ENCODE measurements at regions not wholly inside any gene's neighbourhood (a gene's known extent, or its start where the extent isn't known, plus 50 kb on each side); places are given as distances from the start of the nearest gene placed in this dataset.

DNA sequence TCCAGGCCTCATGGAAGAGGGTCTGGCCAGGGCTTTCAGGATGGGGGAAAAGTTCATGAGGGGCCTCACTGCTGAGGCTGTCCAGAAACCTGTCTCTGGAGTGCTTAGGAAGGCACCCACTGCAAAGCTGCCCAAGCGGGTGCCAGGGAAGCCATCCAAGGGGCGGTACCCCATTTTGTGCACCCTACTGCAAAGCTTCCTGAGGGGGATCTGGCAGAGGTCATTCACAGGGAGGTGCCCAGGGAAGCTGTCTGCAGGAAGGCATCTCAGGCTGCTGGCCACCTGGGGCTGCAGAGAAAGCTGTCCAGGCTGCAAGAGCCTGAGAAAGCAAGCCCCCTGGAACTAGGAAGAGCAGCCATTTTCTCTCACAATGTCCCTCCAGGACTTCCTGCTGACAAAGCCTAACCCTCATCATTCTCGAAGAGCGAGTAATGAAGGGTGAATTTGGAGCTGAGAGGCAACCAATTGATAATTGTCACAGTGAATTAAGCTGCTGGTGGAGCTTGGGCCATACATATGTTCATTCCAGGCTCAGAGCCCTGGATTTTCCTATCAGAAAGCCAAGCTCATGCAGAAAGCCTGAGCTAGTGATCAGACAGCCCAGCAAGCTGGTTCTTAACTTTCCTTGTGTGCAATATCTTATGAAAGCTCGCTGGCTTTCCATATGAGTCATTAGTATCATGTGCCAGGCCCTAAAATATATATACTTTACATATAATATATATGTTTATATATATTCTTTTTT, 62.2 kb upstream of the SLC22A16 start:
- no peaks in the 10 kb centered on the region for H3K36me3 ChIP-seq (ENCODE audit: control insufficient read depth in 5 of 5, insufficient read depth in 5 of 5, low read length in 5 of 5)
- H3K27ac ChIP-seq (ENCODE audit: low read depth, low read length): no peak overlapping the region
- H3K9me3 ChIP-seq (ENCODE audit: control insufficient read depth in 5 of 5, low read length in 5 of 5): peaks cover 0 to 5% (median 0%) of the 10 kb centered on the region in 5 donors
- H3K4me1 ChIP-seq (ENCODE audit: control insufficient read depth in 5 of 5, insufficient read depth in 5 of 5, low read length in 5 of 5): peaks cover 0 to 9% (median 6%) of the 10 kb centered on the region in 5 donors
- no peak overlapping the region for H3K9ac ChIP-seq (ENCODE audit: low read length in 5 of 5)
- H3K27me3 ChIP-seq (ENCODE audit: control insufficient read depth in 5 of 5, insufficient read depth in 4 of 5, low read length in 5 of 5): no peaks in the 10 kb centered on the region
- no peak overlapping the region for H3K4me3 ChIP-seq (ENCODE audit: low read depth in 1 of 5, low read length in 5 of 5)

DNA sequence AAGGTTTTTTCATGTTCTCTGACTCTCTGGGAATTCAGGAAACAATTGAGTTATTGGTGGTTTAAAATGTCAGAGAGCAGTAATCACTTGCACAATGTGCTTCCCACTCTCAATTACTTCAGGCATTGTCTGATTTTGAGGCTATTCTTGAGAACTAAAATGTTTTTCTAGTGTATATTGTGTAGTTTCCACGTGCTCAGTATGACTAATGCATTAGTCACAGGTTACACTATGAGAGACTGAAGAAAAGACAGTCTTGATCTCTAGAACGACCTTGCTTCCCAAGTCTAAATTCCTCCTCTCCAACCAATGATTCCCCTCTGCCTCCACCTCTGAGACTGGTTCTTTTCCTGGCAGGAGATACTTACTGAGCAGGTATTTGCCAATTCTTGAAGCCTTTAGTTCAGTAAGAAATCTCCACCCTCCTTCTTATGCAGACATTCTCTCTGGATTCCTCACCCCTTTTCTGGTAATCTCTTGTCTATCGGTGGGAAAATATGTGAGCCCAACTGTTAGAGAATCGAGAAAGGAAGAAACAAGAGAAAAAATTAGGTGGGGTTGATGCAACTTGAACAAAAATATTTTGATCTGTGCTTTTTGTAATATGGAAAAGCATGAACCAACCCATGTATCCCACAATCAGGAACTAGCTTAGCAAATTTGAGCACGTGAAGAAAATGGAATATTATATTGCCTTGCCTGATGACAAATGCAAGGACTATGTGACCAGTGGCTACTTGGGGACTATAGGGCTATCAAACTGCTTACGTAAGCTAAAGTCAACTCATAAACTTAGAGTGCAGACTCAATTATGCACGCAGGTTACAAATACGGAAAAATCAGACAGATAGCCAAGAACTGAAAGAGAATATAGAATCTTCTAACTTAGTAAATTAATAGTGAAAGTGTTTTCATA, 61.1 kb upstream of the SLC22A16 start:
- Histone ChIP-seq H3K27me3 (ENCODE audit: control insufficient read depth in 5 of 5, insufficient read depth in 4 of 5, low read length in 5 of 5) (no peaks in the 10 kb centered on the region), H3K4me1 (ENCODE audit: control insufficient read depth in 5 of 5, insufficient read depth in 5 of 5, low read length in 5 of 5) (peaks cover 0 to 7% (median 2%) of the 10 kb centered on the region in 5 donors), H3K36me3 (ENCODE audit: control insufficient read depth in 5 of 5, insufficient read depth in 5 of 5, low read length in 5 of 5) (no peaks in the 10 kb centered on the region), H3K9me3 (ENCODE audit: control insufficient read depth in 5 of 5, low read length in 5 of 5) (peaks cover 0 to 5% (median 0%) of the 10 kb centered on the region in 5 donors), H3K9ac (ENCODE audit: low read length in 5 of 5) (no peak overlapping the region), H3K4me3 (ENCODE audit: low read depth in 1 of 5, low read length in 5 of 5) (no peak overlapping the region), H3K27ac (ENCODE audit: low read depth, low read length) (no peak overlapping the region)

DNA sequence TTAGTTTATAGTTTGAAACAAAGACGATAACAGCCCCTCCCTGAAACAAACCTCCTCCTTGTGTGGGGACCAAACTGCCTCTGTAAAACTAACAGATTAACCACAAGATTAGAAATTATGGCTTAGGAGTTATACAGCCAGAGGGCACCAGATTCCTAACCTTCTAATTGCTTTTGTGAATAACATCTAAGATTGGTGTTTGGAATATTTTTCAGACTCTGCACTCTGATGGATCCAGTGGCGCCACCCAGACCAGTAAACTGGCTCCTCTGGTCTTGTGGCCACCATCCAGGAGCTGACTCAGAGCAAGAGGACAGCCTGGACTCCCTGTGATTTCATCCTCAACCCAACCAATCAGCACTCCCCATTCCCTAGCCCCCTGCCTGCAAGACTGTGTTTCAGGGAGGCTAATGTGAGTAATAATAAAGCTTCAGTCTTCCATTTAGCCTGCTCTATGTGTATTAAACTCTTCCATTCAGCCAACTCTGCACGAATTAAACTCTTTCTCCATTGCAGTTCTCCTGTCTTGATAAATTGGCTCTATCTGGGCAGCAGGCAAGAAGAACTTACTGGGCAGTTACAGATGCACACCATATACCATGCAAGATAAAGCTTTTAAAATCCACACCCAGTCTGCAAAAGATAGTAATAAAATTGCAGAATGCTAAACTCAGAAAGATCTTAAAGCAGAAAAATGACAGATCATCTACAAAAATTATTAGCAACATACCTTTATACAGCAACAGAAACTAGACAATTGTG, 58.5 kb upstream of the SLC22A16 start:
- Histone ChIP-seq H3K27me3 (ENCODE audit: control insufficient read depth in 5 of 5, insufficient read depth in 4 of 5, low read length in 5 of 5) (no peaks in the 10 kb centered on the region), H3K9me3 (ENCODE audit: control insufficient read depth in 5 of 5, low read length in 5 of 5) (peaks cover 0 to 5% (median 0%) of the 10 kb centered on the region in 5 donors), H3K4me1 (ENCODE audit: control insufficient read depth in 5 of 5, insufficient read depth in 5 of 5, low read length in 5 of 5) (no peaks in the 10 kb centered on the region), H3K9ac (ENCODE audit: low read length in 5 of 5) (no peak overlapping the region), H3K27ac (ENCODE audit: low read depth, low read length) (no peak overlapping the region), H3K4me3 (ENCODE audit: low read depth in 1 of 5, low read length in 5 of 5) (no peak overlapping the region), H3K36me3 (ENCODE audit: control insufficient read depth in 5 of 5, insufficient read depth in 5 of 5, low read length in 5 of 5) (no peaks in the 10 kb centered on the region)

- no peak overlapping the region for H3K9ac ChIP-seq (ENCODE audit: low read length in 5 of 5)
- H3K4me1 ChIP-seq (ENCODE audit: control insufficient read depth in 5 of 5, insufficient read depth in 5 of 5, low read length in 5 of 5): peaks cover 0 to 3% (median 0%) of the 10 kb centered on the region in 5 donors
- H3K9me3 ChIP-seq (ENCODE audit: control insufficient read depth in 5 of 5, low read length in 5 of 5): peaks cover 0 to 6% (median 0%) of the 10 kb centered on the region in 5 donors
- H3K36me3 ChIP-seq (ENCODE audit: control insufficient read depth in 5 of 5, insufficient read depth in 5 of 5, low read length in 5 of 5): no peaks in the 10 kb centered on the region
- H3K4me3 ChIP-seq (ENCODE audit: low read depth in 1 of 5, low read length in 5 of 5): no peak overlapping the region
- H3K27me3 ChIP-seq (ENCODE audit: control insufficient read depth in 5 of 5, insufficient read depth in 4 of 5, low read length in 5 of 5): no peaks in the 10 kb centered on the region
- H3K27ac ChIP-seq (ENCODE audit: low read depth, low read length): no peak overlapping the region
Observed at GRCh38 chr6:110532431-110532830, 56.0 kb upstream of the SLC22A16 start.

GRCh38 chr6:110530671-110531070, 54.3 kb upstream of the SLC22A16 start:
- no peaks in the 10 kb centered on the region for H3K27me3 ChIP-seq (ENCODE audit: control insufficient read depth in 5 of 5, insufficient read depth in 4 of 5, low read length in 5 of 5)
- H3K4me1 ChIP-seq (ENCODE audit: control insufficient read depth in 5 of 5, insufficient read depth in 5 of 5, low read length in 5 of 5): peaks cover 0 to 3% (median 0%) of the 10 kb centered on the region in 5 donors
- H3K4me3 ChIP-seq (ENCODE audit: low read depth in 1 of 5, low read length in 5 of 5): no peak overlapping the region
- peaks cover 0 to 6% (median 0%) of the 10 kb centered on the region in 5 donors for H3K9me3 ChIP-seq (ENCODE audit: control insufficient read depth in 5 of 5, low read length in 5 of 5)
- H3K9ac ChIP-seq (ENCODE audit: low read length in 5 of 5): no peak overlapping the region
- no peaks in the 10 kb centered on the region for H3K36me3 ChIP-seq (ENCODE audit: control insufficient read depth in 5 of 5, insufficient read depth in 5 of 5, low read length in 5 of 5)
- no peak overlapping the region for H3K27ac ChIP-seq (ENCODE audit: low read depth, low read length)

- H3K36me3 ChIP-seq (ENCODE audit: control insufficient read depth in 5 of 5, insufficient read depth in 5 of 5, low read length in 5 of 5): no peaks in the 10 kb centered on the region
- H3K4me3 ChIP-seq (ENCODE audit: low read depth in 1 of 5, low read length in 5 of 5): no peak overlapping the region
- H3K9me3 ChIP-seq (ENCODE audit: control insufficient read depth in 5 of 5, low read length in 5 of 5): peaks cover 0 to 6% (median 0%) of the 10 kb centered on the region in 5 donors
- no peaks in the 10 kb centered on the region for H3K27me3 ChIP-seq (ENCODE audit: control insufficient read depth in 5 of 5, insufficient read depth in 4 of 5, low read length in 5 of 5)
- H3K4me1 ChIP-seq (ENCODE audit: control insufficient read depth in 5 of 5, insufficient read depth in 5 of 5, low read length in 5 of 5): peaks cover 0 to 3% (median 0%) of the 10 kb centered on the region in 5 donors
- H3K27ac ChIP-seq (ENCODE audit: low read depth, low read length): no peak overlapping the region
- no peak overlapping the region for H3K9ac ChIP-seq (ENCODE audit: low read length in 5 of 5)
Observed at GRCh38 chr6:110529907-110530306, 53.5 kb upstream of the SLC22A16 start.

GRCh38 chr6:110529355-110529754, 52.9 kb upstream of the SLC22A16 start:
- H3K27ac ChIP-seq (ENCODE audit: low read depth, low read length): no peak overlapping the region
- H3K27me3 ChIP-seq (ENCODE audit: control insufficient read depth in 5 of 5, insufficient read depth in 4 of 5, low read length in 5 of 5): no peaks in the 10 kb centered on the region
- H3K9ac ChIP-seq (ENCODE audit: low read length in 5 of 5): no peak overlapping the region
- H3K4me3 ChIP-seq (ENCODE audit: low read depth in 1 of 5, low read length in 5 of 5): no peak overlapping the region
- H3K4me1 ChIP-seq (ENCODE audit: control insufficient read depth in 5 of 5, insufficient read depth in 5 of 5, low read length in 5 of 5): peaks cover 0 to 3% (median 0%) of the 10 kb centered on the region in 5 donors
- no peaks in the 10 kb centered on the region for H3K36me3 ChIP-seq (ENCODE audit: control insufficient read depth in 5 of 5, insufficient read depth in 5 of 5, low read length in 5 of 5)
- H3K9me3 ChIP-seq (ENCODE audit: control insufficient read depth in 5 of 5, low read length in 5 of 5): peaks cover 0 to 4% (median 0%) of the 10 kb centered on the region in 5 donors

GRCh38 chr6:110528930-110529325, 52.5 kb upstream of the SLC22A16 start:
- no peak overlapping the region for H3K4me3 ChIP-seq (ENCODE audit: low read depth in 1 of 5, low read length in 5 of 5)
- H3K9ac ChIP-seq (ENCODE audit: low read length in 5 of 5): no peak overlapping the region

DNA sequence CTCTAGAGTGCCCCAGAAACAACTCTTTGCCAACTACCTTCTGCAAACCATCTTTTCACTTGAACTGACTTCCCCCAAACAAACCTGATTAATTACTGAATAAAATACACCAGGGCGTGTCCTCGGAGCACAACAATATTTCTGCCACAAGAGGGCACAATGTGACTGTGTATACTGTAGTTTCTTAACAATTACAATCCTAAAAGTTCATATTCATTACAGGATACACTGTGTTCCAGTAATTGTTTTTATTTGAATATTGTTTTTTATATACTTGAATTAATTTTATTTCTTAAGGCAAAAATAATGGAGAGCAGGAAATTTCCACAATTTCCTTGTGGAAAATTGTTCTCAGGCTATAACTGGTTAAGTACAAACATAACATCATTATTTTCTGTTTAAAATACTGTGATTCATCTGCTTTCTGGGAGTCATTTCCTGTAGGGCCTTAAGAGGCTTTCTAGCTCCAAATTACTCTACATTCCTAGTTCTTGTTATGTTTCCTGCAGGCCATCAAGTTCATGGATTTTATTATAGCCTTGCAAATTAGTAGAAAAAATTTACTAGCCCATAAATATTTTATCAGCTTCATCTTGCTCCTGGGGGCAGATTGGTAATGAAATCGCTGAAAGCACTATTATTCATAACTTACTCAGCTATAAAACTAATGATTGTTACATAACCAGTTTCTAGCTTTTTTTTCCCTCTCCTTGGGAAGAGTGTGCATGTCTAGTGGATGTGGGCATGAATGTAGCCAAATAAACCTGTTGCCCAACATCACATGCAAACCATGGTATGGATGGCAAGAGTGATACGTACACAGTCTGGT, 51.9 kb upstream of the SLC22A16 start:
- Histone ChIP-seq H3K27me3 (ENCODE audit: control insufficient read depth in 5 of 5, insufficient read depth in 4 of 5, low read length in 5 of 5) (no peaks in the 10 kb centered on the region), H3K4me1 (ENCODE audit: control insufficient read depth in 5 of 5, insufficient read depth in 5 of 5, low read length in 5 of 5) (peaks cover 0 to 3% (median 0%) of the 10 kb centered on the region in 5 donors), H3K36me3 (ENCODE audit: control insufficient read depth in 5 of 5, insufficient read depth in 5 of 5, low read length in 5 of 5) (no peaks in the 10 kb centered on the region), H3K9ac (ENCODE audit: low read length in 5 of 5) (no peak overlapping the region), H3K4me3 (ENCODE audit: low read depth in 1 of 5, low read length in 5 of 5) (no peak overlapping the region), H3K27ac (ENCODE audit: low read depth, low read length) (no peak overlapping the region), H3K9me3 (ENCODE audit: control insufficient read depth in 5 of 5, low read length in 5 of 5) (peaks cover 0 to 4% (median 0%) of the 10 kb centered on the region in 5 donors)

More at GRCh38 chr6:110528930-110529325, 52.5 kb upstream of the SLC22A16 start:
- H3K36me3 ChIP-seq (ENCODE audit: control insufficient read depth in 5 of 5, insufficient read depth in 5 of 5, low read length in 5 of 5): no peaks in the 10 kb centered on the region
- peaks cover 0 to 3% (median 0%) of the 10 kb centered on the region in 5 donors for H3K4me1 ChIP-seq (ENCODE audit: control insufficient read depth in 5 of 5, insufficient read depth in 5 of 5, low read length in 5 of 5)
- H3K27ac ChIP-seq (ENCODE audit: low read depth, low read length): no peak overlapping the region
- no peaks in the 10 kb centered on the region for H3K27me3 ChIP-seq (ENCODE audit: control insufficient read depth in 5 of 5, insufficient read depth in 4 of 5, low read length in 5 of 5)
- peaks cover 0 to 4% (median 0%) of the 10 kb centered on the region in 5 donors for H3K9me3 ChIP-seq (ENCODE audit: control insufficient read depth in 5 of 5, low read length in 5 of 5)

Measured in subcutaneous abdominal adipose tissue (tissue), 5 donors.